ENCODE measurements at regions not wholly inside any gene's neighbourhood (a gene's known extent, or its start where the extent isn't known, plus 50 kb on each side); places are given as distances from the start of the nearest gene placed in this dataset.

GRCh38 chr5:73370095-73370494, 78.5 kb downstream of the FOXD1 start:
- in situ Hi-C loops (cut with MboI; ENCODE audit: low sequenced_read_pairs, unreplicated experiment), result no loop called here
- TF ChIP-seq CTCF (IDR thresholded peaks at IDR 0.05; ENCODE audit: borderline replicate concordance, control extremely low read depth, extremely low read depth, insufficient read depth, missing control alignments), result no peak
- DNase-seq (ENCODE audit: low spot score), result no peak

GRCh38 chr5:73369278-73369677, 79.3 kb downstream of the FOXD1 start:
- in situ Hi-C loops (cut with MboI; ENCODE audit: low sequenced_read_pairs, unreplicated experiment), result no loop called here
- TF ChIP-seq CTCF (IDR thresholded peaks at IDR 0.05; ENCODE audit: borderline replicate concordance, control extremely low read depth, extremely low read depth, insufficient read depth, missing control alignments), result no peak
- no peak for DNase-seq (ENCODE audit: low spot score)

- TF ChIP-seq CTCF (IDR thresholded peaks at IDR 0.05; ENCODE audit: borderline replicate concordance, control extremely low read depth, extremely low read depth, insufficient read depth, missing control alignments), result no peak
- in situ Hi-C loops (cut with MboI; ENCODE audit: low sequenced_read_pairs, unreplicated experiment), result no loop called here
- DNase-seq (ENCODE audit: low spot score), result no peak
Observed at GRCh38 chr5:73367650-73368049, 80.9 kb downstream of the FOXD1 start.

- no peak for TF ChIP-seq CTCF (IDR thresholded peaks at IDR 0.05; ENCODE audit: borderline replicate concordance, control extremely low read depth, extremely low read depth, insufficient read depth, missing control alignments)
- DNase-seq (ENCODE audit: low spot score), result no peak
- in situ Hi-C loops (cut with MboI; ENCODE audit: low sequenced_read_pairs, unreplicated experiment), result no loop called here
Observed at GRCh38 chr5:73365990-73366667, 82.4 kb downstream of the FOXD1 start.

- in situ Hi-C loops (cut with MboI; ENCODE audit: low sequenced_read_pairs, unreplicated experiment), result no loop called here
- no peak for DNase-seq (ENCODE audit: low spot score)
Observed at GRCh38 chr5:73365301-73365853, 83.2 kb downstream of the FOXD1 start.

More at GRCh38 chr5:73365301-73365853, 83.2 kb downstream of the FOXD1 start:
- TF ChIP-seq CTCF (IDR thresholded peaks at IDR 0.05; ENCODE audit: borderline replicate concordance, control extremely low read depth, extremely low read depth, insufficient read depth, missing control alignments), result no peak

All from GM13976 (cell line).